ENCODE measurements at regions not wholly inside any gene's neighbourhood (a gene's known extent, or its start where the extent isn't known, plus 50 kb on each side); places are given as distances from the start of the nearest gene placed in this dataset.

DNA sequence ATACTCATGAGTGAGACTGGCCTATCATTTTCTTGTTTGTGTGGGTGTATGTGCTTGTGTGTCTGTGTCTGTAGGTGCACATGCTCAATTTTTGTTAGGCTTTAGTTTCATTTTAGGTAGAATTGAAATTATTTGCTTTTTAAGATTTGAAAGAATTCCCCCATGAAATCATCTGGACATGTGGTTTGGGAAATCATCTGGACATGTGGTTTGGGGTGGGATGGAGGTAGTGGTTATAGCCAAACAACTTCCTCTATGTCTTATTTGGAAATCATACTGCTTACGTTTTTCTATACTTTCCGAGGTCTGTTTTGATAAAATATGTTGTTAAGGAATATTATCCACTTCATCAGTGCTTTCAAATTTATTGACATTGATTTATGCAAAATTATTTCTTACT, 485.4 kb upstream of the CLINT1 start (continued):
- no peak for TF ChIP-seq ZNF207 (IDR thresholded peaks at IDR 0.05; ENCODE audit: borderline replicate concordance)

DNA sequence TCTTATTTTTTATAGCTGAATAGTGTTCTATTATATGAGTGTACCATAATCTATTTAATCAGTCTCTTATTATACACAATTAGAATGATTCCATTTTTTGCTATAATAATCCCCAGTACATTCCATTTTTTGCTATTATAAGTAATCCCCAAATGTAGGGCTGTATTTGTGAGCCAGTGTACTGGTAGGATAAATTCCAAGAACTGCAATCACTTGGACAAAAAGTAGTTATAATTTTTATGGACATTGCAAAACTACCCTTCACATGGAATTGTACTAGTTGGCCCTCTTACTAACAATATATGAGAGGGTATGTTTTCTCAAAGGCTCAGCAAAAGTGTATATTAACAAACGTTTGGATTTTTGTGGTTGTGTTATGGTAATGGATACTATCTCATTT, 481.7 kb upstream of the CLINT1 start:
- 0% methylated on average over 1 of the region's 1 CpG for WGBS (ENCODE audit: insufficient coverage, insufficient replicate concordance, low lambda C conversion rate, missing lambda C conversion rate)
- no peaks in the 10 kb centered on the region for H3K27me3 ChIP-seq (replicated peaks in 1 of 2; ENCODE audit: control insufficient read depth in 2 of 2, insufficient read depth in 2 of 2, low read length in 1 of 2)
- ChIA-PET SMC1A (ENCODE audit: uncharacterized antibody, unreplicated experiment) (no interaction called here), POLR2A (interaction anchor here (0.5 kb wide), 1 partner anchor 338 kb away, joined by 4 read pairs; no protein-coding TSS in a partner anchor), CTCF (interaction anchor here (1.4 kb wide), 1 partner anchor 265 kb away, joined by 3 read pairs; no protein-coding TSS in a partner anchor), RAD21 (ENCODE audit: unreplicated experiment) (no interaction called here)
- no peak overlapping the region for H2AFZ ChIP-seq (ENCODE audit: control insufficient read depth, low read depth, low read length)
- ATAC-seq (no peak), FAIRE-seq (no peak), DNase-seq (ENCODE audit: low read depth, low spot score) (no peak)
- H3K79me2 ChIP-seq (ENCODE audit: control insufficient read depth, insufficient read depth, low read length) = no peaks in the 10 kb centered on the region
- BruUV-seq (replicated peaks) = no TSS peak
- no peaks in the 10 kb centered on the region for H3K9me3 ChIP-seq (replicated peaks; ENCODE audit: control insufficient read depth, insufficient read depth, low read length)
- no peak overlapping the region for H3K27ac ChIP-seq (ENCODE audit: control insufficient read depth, insufficient read depth)
- no peaks in the 10 kb centered on the region for H4K20me1 ChIP-seq (ENCODE audit: control insufficient read depth, insufficient read depth)
- no peak overlapping the region for H3K9ac ChIP-seq (ENCODE audit: control insufficient read depth, insufficient read depth, low read length)
- intact Hi-C loops (cut with micrococcal nuclease; ENCODE audit: unreplicated experiment) = no loop called here
- H3K4me3 ChIP-seq = no peak overlapping the region
- no peaks in the 10 kb centered on the region for H3K36me3 ChIP-seq (ENCODE audit: control insufficient read depth in 2 of 2, insufficient read depth in 2 of 2, low read length in 1 of 2)
- H3K4me1 ChIP-seq (ENCODE audit: control insufficient read depth, insufficient read depth, low read length) = no peaks in the 10 kb centered on the region
- in situ Hi-C loops (cut with MboI) = no loop called here
- TF ChIP-seq SMARCA5 (IDR thresholded peaks at IDR 0.05) (no peak), FOXM1 (IDR thresholded peaks at IDR 0.05; ENCODE audit: low read depth, low read length) (no peak), YBX1 (IDR thresholded peaks at IDR 0.05) (no peak), BMI1 (IDR thresholded peaks at IDR 0.05; ENCODE audit: borderline replicate concordance) (no peak), RBBP5 (conservative IDR thresholded peaks at IDR 0.05) (no peak), HSF1 (IDR thresholded peaks at IDR 0.05; ENCODE audit: low read depth, low read length) (no peak), TAF1 (IDR thresholded peaks at IDR 0.05; ENCODE audit: borderline replicate concordance, low read depth, low read length) (no peak), CBFB (IDR thresholded peaks at IDR 0.05; ENCODE audit: low read depth) (no peak), EED (IDR thresholded peaks at IDR 0.05; ENCODE audit: low read depth) (no peak), SUZ12 (IDR thresholded peaks at IDR 0.05; ENCODE audit: unreplicated experiment) (no peak), RUNX3 (IDR thresholded peaks at IDR 0.05; ENCODE audit: low read length) (no peak), CHD4 (IDR thresholded peaks at IDR 0.05) (no peak), SPI1 (IDR thresholded peaks at IDR 0.05; ENCODE audit: borderline replicate concordance, insufficient read depth, low read depth, low read length) (no peak), CBX3 (IDR thresholded peaks at IDR 0.05; ENCODE audit: borderline replicate concordance, low read depth) (no peak)
- TF ChIP-seq, protein P1, sequence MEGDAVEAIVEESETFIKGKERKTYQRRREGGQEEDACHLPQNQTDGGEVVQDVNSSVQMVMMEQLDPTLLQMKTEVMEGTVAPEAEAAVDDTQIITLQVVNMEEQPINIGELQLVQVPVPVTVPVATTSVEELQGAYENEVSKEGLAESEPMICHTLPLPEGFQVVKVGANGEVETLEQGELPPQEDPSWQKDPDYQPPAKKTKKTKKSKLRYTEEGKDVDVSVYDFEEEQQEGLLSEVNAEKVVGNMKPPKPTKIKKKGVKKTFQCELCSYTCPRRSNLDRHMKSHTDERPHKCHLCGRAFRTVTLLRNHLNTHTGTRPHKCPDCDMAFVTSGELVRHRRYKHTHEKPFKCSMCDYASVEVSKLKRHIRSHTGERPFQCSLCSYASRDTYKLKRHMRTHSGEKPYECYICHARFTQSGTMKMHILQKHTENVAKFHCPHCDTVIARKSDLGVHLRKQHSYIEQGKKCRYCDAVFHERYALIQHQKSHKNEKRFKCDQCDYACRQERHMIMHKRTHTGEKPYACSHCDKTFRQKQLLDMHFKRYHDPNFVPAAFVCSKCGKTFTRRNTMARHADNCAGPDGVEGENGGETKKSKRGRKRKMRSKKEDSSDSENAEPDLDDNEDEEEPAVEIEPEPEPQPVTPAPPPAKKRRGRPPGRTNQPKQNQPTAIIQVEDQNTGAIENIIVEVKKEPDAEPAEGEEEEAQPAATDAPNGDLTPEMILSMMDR (IDR thresholded peaks at IDR 0.05 in 2 of 3, conservative IDR thresholded peaks at IDR 0.05 in 1 of 3; ENCODE audit: control insufficient read depth in 2 of 3, extremely low read depth in 1 of 3, insufficient read depth in 1 of 3, low read depth in 3 of 3, low read length in 3 of 3) = no peak
- TF ChIP-seq, protein P2, sequence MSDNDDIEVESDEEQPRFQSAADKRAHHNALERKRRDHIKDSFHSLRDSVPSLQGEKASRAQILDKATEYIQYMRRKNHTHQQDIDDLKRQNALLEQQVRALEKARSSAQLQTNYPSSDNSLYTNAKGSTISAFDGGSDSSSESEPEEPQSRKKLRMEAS (IDR thresholded peaks at IDR 0.05; ENCODE audit: low read depth, low read length) = no peak
- H3K4me2 ChIP-seq (ENCODE audit: control insufficient read depth, insufficient read depth) = no peak overlapping the region
